ENCODE measurements at regions not wholly inside any gene's neighbourhood (a gene's known extent, or its start where the extent isn't known, plus 50 kb on each side); places are given as distances from the start of the nearest gene placed in this dataset.

DNA sequence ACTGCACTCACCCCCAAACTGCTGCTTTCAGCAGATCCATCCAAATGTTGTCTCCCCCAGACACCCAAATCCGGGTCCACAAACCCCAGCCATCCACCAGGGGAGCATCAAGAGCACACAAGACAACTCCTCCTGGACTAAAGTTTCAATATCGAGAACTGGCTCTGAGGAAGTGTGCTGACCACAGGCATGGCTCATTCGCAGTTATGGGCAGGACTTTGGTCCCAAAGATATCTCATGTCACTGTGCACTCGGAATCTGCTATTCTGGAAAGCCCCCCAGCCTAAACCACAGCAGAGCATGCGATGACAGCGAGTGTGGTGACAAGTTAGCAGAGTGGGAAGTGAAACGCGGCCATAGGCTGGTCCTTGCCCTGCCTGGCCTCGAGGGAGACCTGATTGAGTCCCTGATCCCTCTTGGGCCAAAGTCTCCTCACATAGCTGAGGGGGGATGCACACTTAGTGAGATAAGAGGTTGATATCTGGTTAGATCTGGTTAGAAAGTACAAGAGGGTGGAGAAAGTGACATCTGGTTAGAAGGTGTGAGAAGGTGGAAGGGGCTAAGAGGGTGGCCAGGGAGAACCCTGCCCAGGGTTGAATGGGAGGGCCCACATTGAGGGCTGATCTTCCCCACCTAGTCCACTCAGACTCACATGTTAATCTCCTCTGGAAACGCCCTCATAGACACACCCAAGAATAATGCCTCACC lies 149.7 kb downstream of the MRPL14 start:
- no peak for TF ChIP-seq REXO4 (CRISPR knock-in tag; IDR thresholded peaks at IDR 0.05; ENCODE audit: borderline replicate concordance)
- no peak for TF ChIP-seq ATF7 (IDR thresholded peaks at IDR 0.05)
- no peak for TF ChIP-seq ATF7 (CRISPR knock-in tag; IDR thresholded peaks at IDR 0.05)
- TF ChIP-seq JUN (CRISPR knock-in tag; IDR thresholded peaks at IDR 0.05), result no peak
- no peak for TF ChIP-seq CTCF (CRISPR knock-in tag; IDR thresholded peaks at IDR 0.05)
- no peak for TF ChIP-seq TP53 (CRISPR knock-in tag; conservative IDR thresholded peaks at IDR 0.05)
- no peak for TF ChIP-seq ZNF792 (CRISPR knock-in tag; IDR thresholded peaks at IDR 0.05)
- TF ChIP-seq ELF1 (CRISPR knock-in tag; IDR thresholded peaks at IDR 0.05), result no peak
- no peak for TF ChIP-seq FOXK2 (IDR thresholded peaks at IDR 0.05)
- no peak for TF ChIP-seq NR2F2 (IDR thresholded peaks at IDR 0.05; ENCODE audit: borderline replicate concordance, low read depth)
- TF ChIP-seq ETV5 (CRISPR knock-in tag; IDR thresholded peaks at IDR 0.05; ENCODE audit: borderline replicate concordance), result no peak
